GM21825 (cell line): ENCODE measurements at regions not wholly inside any gene's neighbourhood (a gene's known extent, or its start where the extent isn't known, plus 50 kb on each side); places are given as distances from the start of the nearest gene placed in this dataset.

ENCODE experiments used
- ATAC-seq: cut with Tn5 transposase; IDR thresholded peaks from one replicate; pipeline ENCODE4 v1.9.1; 2021; ENCODE audit warnings: mild to moderate bottlenecking, moderate library complexity; ENCODE audit not compliant: unreplicated experiment

GRCh38 chr10:83164156-83164555 is 975.2 kb upstream of the GHITM start:
- ATAC-seq = no peak

- no peak for ATAC-seq
These were observed 974.0 kb upstream of the GHITM start for GRCh38 chr10:83165265-83165664.

GRCh38 chr10:83166344-83166743 is 973.0 kb upstream of the GHITM start:
- ATAC-seq = no peak

- ATAC-seq = no peak
These were observed 972.2 kb upstream of the GHITM start for GRCh38 chr10:83167081-83167480.

- no peak for ATAC-seq
These were observed 962.4 kb upstream of the GHITM start for GRCh38 chr10:83176901-83177300.

- ATAC-seq = no peak
These were observed 960.8 kb upstream of the GHITM start for GRCh38 chr10:83178526-83178925.

- ATAC-seq = no peak
These were observed 959.9 kb upstream of the GHITM start for GRCh38 chr10:83179371-83179770.

- ATAC-seq = no peak
These were observed 957.2 kb upstream of the GHITM start for GRCh38 chr10:83182076-83182475.

- ATAC-seq = no peak
These were observed 954.7 kb upstream of the GHITM start for GRCh38 chr10:83184641-83185040.

- no peak for ATAC-seq
These were observed 948.7 kb upstream of the GHITM start for GRCh38 chr10:83190614-83191013.

GRCh38 chr10:83193026-83193425 is 946.3 kb upstream of the GHITM start:
- no peak for ATAC-seq

GRCh38 chr10:83195021-83195420 is 944.3 kb upstream of the GHITM start:
- ATAC-seq = no peak

- ATAC-seq = no peak
These were observed 939.9 kb upstream of the GHITM start for GRCh38 chr10:83199374-83199773.

- no peak for ATAC-seq
These were observed 933.4 kb upstream of the GHITM start for GRCh38 chr10:83205861-83206260.

GRCh38 chr10:83212632-83213334 is 926.5 kb upstream of the GHITM start:
- no peak for ATAC-seq

- no peak for ATAC-seq
These were observed 925.2 kb upstream of the GHITM start for GRCh38 chr10:83214136-83214535.

GRCh38 chr10:83218205-83218604 is 921.1 kb upstream of the GHITM start:
- ATAC-seq = no peak

GRCh38 chr10:83222300-83222699 is 917.0 kb upstream of the GHITM start:
- ATAC-seq = no peak

- ATAC-seq = no peak
These were observed 916.2 kb upstream of the GHITM start for GRCh38 chr10:83222832-83223742.

GRCh38 chr10:83225781-83226180 is 913.5 kb upstream of the GHITM start:
- no peak for ATAC-seq

- ATAC-seq = no peak
These were observed 909.3 kb upstream of the GHITM start for GRCh38 chr10:83229991-83230390.

- ATAC-seq = no peak
These were observed 905.6 kb upstream of the GHITM start for GRCh38 chr10:83233691-83234090.
